ENCODE measurements at regions not wholly inside any gene's neighbourhood (a gene's known extent, or its start where the extent isn't known, plus 50 kb on each side); places are given as distances from the start of the nearest gene placed in this dataset.

- TF ChIP-seq POLR2A (IDR thresholded peaks at IDR 0.05) (no peak), CTCF (IDR thresholded peaks at IDR 0.05) (no peak)
- no peak overlapping the region for H3K4me3 ChIP-seq (ENCODE audit: low read depth, poor library complexity, severe bottlenecking)
- 88 to 91% methylated on average over 3 of the region's 3 CpGs for WGBS, 2 donors
- no peak for DNase-seq (ENCODE audit: low spot score in 2 of 2)
- intact Hi-C loops (cut with DNase I; ENCODE audit: low total_unique reads): no loop called here
Observed at GRCh38 chr10:106454233-106454632, 710.3 kb downstream of the SORCS1 start.

GRCh38 chr10:106450966-106451365 lies 713.5 kb downstream of the SORCS1 start:
- intact Hi-C loops (cut with DNase I; ENCODE audit: low total_unique reads): no loop called here
- H3K4me3 ChIP-seq (ENCODE audit: low read depth, poor library complexity, severe bottlenecking): no peak overlapping the region
- 59 to 85% methylated on average over 1 of the region's 1 CpG for WGBS, 2 donors
- no peak for DNase-seq (ENCODE audit: low spot score in 2 of 2)
- no peak for TF ChIP-seq POLR2A (IDR thresholded peaks at IDR 0.05)
- no peak for TF ChIP-seq CTCF (IDR thresholded peaks at IDR 0.05)

GRCh38 chr10:106446920-106447319 lies 717.6 kb downstream of the SORCS1 start:
- H3K4me3 ChIP-seq (ENCODE audit: low read depth, poor library complexity, severe bottlenecking): no peak overlapping the region
- DNase-seq (ENCODE audit: low spot score in 2 of 2): no peak
- intact Hi-C loops (cut with DNase I; ENCODE audit: low total_unique reads): no loop called here
- TF ChIP-seq POLR2A (IDR thresholded peaks at IDR 0.05) (no peak), CTCF (IDR thresholded peaks at IDR 0.05) (no peak)

GRCh38 chr10:106442223-106442622 lies 722.3 kb downstream of the SORCS1 start:
- H3K4me3 ChIP-seq (ENCODE audit: low read depth, poor library complexity, severe bottlenecking): no peak overlapping the region
- no peak for DNase-seq (ENCODE audit: low spot score in 2 of 2)
- TF ChIP-seq POLR2A (IDR thresholded peaks at IDR 0.05) (no peak), CTCF (IDR thresholded peaks at IDR 0.05) (no peak)
- WGBS, 2 donors: 53 to 61% methylated on average over 2 of the region's 2 CpGs
- intact Hi-C loops (cut with DNase I; ENCODE audit: low total_unique reads): no loop called here

- intact Hi-C loops (cut with DNase I; ENCODE audit: low total_unique reads): no loop called here
- 71 to 78% methylated on average over 4 of the region's 4 CpGs for WGBS, 2 donors
- H3K4me3 ChIP-seq (ENCODE audit: low read depth, poor library complexity, severe bottlenecking): no peak overlapping the region
- TF ChIP-seq CTCF (IDR thresholded peaks at IDR 0.05) (no peak), POLR2A (IDR thresholded peaks at IDR 0.05) (no peak)
- no peak for DNase-seq (ENCODE audit: low spot score in 2 of 2)
Observed at GRCh38 chr10:106440767-106441166, 723.7 kb downstream of the SORCS1 start.

GRCh38 chr10:106440355-106440754 lies 724.2 kb downstream of the SORCS1 start:
- TF ChIP-seq CTCF (IDR thresholded peaks at IDR 0.05): no peak
- TF ChIP-seq POLR2A (IDR thresholded peaks at IDR 0.05): no peak
- 78 to 84% methylated on average over 2 of the region's 2 CpGs for WGBS, 2 donors
- no peak for DNase-seq (ENCODE audit: low spot score in 2 of 2)
- intact Hi-C loops (cut with DNase I; ENCODE audit: low total_unique reads): no loop called here
- no peak overlapping the region for H3K4me3 ChIP-seq (ENCODE audit: low read depth, poor library complexity, severe bottlenecking)

Measured in lower leg skin (tissue), 4 donors.